HG02943 (cell line): ENCODE measurements at regions not wholly inside any gene's neighbourhood (a gene's known extent, or its start where the extent isn't known, plus 50 kb on each side); places are given as distances from the start of the nearest gene placed in this dataset.

Source experiments
- ATAC-seq: cut with Tn5 transposase; IDR thresholded peaks from one replicate; pipeline ENCODE4 v1.9.1; 2021; ENCODE audit warnings: mild to moderate bottlenecking, low read depth, moderate library complexity; ENCODE audit not compliant: unreplicated experiment

DNA sequence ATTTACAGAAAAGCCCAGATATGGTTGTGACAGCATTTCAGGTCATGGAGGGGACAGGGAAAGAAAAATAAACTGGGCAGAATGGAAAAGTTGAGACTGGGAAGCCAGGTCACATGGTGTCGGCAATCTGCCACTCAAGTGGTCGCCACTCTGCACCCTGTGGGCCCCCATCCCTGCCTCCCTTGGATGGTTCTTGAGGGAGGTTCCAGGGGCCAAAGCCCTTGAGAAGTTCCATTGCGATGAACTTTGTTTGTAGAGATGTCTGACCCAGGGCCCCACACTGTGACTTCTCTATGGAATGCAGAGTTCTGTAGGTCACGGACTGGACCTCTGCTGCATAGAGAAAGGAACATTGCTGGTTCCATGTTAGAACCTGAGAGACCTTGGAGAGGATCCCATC, 105.7 kb upstream of the SLC14A2 start:
- no peak for ATAC-seq

DNA sequence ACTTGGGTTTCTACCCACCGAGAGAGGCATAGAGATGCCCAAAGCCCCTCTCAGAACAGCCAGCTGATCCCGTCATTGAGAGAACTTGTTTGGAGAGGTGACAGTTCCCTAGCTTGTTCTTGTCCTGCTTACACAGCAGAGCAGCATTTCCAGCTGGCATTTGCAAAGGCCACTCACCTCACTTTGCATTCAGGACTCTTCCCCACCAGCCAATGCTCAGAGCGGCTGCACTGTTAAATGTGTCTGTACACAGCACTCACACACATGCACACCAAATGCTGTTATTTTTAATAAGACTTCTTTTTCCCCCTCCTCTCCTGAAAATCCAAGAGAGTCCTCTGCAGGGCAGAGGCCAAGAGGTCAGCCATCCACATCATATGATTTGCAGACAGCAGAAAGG, 104.6 kb upstream of the SLC14A2 start:
- no peak for ATAC-seq

DNA sequence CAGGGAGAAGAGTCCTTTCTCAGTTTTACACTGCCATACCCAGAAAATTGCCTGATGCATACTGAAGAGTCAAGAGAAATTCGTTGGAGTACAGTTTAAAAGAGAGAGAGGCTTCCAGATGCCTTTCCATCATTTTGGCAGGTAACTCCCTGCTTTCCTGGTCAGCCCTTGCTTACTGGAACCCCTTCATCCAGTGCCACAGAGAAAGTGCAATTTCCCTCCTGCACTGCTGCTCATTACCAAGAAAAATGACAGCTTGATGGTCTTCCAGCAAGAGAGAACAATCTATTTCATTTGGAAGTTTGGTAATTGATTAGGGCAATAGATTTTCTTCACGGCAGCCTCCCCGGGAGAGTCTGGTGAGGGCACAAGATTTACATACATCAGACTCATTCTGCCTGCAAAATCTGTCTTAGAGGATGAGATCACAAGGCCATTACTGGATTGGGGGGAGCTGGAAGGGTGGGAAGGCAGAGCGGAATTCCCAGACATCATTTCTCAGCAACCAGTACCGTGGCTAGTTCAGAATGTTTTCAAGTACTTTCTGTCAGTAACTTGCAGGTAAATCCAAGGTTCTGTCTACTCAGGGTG, 102.8 kb upstream of the SLC14A2 start:
- ATAC-seq: no peak

DNA sequence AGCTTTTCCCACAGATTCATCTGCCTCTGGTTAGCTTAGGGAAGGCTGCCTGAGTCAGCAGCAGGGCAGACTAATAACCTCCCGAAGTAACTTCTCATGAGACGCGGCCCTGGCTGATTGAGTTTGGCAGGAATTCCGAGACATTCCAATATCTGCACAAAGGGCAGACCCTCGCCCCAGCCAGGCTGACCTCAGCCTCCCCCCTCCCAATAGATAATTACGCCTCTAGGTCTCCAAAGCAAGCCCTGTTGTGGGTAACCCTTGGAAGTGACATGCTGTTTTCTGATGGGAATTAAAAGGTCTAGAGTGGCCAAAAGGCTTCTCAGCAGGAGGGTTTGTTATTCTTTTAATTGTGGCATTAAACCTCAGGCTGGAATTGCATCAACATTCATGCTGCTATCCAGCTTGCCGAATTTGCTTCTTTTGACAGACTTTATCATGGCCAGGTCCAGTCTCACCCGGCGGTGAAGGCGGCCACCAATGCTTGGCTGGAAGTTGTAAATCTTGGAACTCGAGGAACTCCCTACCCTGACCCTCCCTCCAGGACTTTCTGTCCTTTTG, 98.0 kb upstream of the SLC14A2 start:
- ATAC-seq: no peak

DNA sequence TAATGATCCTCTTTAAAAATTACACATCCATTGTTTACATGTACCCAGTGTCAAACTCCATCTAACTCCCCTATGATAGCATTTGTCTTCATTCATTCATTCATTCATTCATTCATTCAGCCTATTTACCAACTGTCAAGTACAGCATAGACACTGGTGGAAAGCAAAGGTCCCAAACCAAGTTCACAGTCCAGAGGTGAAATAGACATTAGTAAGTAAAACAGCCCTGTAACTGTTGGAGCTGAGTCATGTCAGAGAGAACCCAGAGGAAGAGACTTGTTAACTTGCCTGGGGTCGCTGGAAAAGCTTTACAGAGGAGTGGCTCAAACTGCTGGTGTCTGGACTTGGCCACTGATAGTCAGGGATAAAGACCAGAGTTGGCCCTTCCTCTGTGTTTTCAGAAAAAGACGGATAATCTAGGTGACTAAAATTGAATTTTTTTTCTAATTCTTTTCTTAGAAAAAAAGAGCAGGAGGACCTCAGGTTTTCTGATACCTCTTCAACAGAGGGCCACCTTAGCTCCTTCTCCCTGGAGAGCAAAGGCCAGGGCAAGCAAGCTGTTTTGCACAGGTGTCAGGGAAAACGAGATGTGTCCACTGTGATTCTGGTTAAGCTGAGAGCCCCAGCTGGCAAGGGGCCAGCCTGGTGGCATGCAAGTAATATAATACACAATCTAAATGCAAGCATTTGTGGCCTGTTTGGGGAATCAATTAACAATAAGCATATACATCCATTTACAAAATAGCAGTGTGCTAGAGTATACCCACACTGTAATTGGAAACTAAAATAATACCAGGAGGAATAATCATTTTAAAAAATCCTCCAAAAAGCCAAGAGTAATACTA, 96.7 kb upstream of the SLC14A2 start:
- ATAC-seq: no peak

DNA sequence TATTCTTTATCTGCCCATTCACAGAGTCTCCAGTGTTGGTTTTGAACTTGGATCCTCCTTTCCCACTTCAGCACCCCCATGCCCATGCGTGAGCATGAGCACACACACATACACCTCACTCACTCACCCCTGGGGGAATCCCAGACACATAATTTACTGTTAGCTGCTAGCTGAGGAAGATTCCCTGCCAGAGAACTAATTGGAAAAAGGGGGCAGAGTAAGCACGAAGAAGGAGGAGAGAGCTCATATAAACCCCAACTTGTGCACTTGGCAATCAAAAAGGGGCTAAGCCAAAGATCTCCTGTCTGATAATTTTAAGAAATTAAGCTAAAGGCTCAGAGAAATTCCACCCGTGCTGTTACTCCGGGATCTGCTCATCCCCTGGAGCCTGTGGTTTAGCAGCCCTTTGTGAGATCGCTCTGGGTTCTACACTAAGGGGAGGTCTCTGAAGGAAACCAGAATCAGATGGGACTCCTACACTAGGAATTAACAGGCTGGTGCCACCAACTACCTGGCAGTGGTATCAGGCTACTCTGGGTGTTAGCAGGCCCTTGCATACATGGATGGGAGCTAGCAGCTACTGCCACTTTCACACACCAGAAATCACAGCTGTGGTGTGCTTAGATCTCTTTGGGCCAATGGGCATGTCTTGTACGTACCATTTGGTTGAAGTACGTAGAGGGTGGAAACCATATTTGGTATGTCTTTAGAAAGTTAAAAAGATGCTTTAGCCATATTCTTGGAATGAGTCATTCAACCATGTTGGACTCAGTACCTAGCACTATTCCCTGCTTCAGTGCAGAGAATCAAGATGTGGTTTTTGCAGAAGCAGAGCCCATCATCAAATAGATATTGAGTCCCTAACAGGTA, 95.6 kb upstream of the SLC14A2 start:
- ATAC-seq: no peak

DNA sequence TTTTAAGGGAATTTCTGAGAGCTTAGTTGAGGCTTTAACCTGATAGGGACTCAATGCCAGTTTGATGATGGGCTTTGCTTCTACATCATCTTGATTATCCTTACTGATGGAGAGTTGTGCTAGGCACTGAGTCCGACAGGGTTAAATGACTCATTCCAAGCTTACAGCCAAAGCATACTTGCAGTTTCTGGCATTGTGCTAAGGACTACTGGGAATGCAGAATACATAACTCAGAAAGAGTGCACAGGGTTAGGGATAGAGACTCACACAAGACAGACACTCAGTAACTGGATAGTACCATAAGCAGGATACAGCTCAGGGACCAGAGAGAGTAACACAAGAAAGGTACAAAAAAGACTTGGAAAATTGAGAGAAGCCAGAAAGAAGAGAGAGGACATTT, 94.1 kb upstream of the SLC14A2 start:
- ATAC-seq: no peak

DNA sequence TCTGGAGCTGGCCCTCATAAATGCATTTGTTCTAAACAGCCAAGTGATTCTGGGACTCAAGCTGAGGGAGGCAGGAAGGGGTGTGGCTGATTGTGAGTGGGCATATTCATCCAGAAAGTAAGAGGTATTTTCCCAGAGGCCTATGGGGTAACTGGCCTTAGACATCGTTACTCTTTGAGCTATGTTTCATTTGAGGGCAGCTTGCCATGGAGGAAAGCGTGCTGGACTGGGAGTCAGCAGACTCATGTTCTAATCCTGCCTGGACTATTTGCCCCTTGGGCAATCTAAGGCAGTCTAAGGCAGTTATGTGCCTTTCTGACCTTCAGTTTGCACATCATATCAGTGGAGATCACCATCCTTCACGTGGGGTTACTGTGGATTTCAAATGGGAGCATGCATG, 93.5 kb upstream of the SLC14A2 start:
- no peak for ATAC-seq

DNA sequence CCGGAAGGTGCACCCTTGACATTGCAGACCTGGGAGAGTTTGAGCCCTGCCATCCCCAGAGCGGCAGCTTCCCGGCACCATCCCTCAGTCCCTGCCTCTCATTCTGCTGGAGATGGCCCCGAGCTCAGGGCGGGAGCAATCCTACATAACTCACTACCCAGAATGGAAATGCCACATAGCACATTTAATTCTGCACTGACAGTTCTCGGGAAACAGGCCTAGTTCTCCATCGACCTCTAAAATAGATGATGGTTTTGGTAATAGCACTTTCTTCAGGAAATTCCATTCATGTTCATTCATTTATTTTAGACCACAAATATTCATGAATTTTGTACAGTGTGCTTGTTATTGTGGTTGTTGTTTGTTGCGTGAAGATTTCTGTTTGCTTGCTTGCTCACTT, 92.9 kb upstream of the SLC14A2 start:
- no peak for ATAC-seq

DNA sequence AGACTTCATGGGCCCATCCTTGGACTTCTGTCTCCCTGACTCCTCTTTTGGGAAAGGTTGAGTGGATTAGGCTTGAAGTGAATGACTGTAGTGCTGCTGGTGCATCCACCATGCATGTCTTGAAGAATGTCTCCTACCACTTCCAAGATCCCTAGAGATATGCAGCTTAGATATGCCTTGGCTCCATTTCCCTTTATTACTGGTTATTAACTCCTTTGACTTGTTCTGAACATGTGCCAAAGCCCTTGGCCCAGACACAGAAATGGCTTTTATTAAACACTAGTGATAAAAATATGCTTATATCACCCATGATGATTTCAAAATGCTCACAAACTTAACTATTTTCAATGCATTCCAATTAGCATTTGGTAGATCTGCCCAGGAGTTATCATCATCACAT, 90.0 kb upstream of the SLC14A2 start:
- no peak for ATAC-seq

DNA sequence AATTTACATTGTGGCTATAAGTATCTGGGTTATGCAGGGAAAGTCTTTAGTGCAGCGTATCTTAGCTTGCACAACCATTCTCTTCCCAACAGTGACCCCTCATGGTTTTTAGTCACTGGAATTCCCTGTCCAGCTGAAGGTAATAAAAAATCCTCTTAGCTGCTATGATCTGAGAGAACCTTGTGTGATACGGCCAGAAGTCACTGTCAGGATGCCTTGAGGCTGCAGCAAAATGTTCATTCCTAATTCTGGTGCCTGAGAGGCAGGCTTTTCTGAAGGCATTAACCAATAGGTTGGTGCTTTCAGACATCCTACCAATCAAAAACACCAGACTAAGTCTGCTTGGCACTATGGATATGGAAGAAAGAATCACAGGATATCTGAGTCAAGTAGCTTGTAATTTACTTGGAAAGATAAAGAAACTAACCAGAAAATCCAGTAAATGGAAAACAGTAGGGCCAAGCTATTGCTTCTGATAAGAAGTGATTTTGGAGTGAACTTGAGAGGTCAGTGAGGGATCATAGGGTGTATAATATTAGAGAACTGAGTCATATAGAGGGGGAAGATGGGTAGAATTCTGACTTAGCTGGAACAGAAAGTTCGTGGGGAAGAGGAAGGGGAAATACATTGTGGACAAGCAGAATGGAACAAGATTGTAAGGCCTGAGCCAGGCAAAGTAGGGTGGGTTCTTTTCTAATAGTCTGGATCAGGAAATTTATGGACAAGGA, 89.0 kb upstream of the SLC14A2 start:
- ATAC-seq: no peak

DNA sequence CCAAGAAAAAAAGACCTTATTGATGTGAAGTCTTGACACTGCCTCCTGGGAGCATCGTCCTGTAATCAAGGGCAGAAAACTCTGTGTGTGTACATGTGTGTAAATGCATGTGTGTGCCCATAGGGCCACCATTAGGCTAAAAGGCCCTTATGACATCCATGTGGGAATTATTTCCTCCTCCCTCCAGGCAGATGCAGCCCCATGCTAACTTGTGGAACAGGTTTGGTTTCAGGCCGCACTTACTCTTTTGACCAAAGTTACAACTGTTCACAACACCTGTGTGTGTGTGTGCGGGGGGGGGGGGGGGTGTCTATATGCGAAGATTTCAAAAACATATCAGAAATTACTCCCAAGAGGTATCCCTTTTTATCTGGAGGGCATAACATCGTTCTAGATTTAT, 87.4 kb upstream of the SLC14A2 start:
- no peak for ATAC-seq

DNA sequence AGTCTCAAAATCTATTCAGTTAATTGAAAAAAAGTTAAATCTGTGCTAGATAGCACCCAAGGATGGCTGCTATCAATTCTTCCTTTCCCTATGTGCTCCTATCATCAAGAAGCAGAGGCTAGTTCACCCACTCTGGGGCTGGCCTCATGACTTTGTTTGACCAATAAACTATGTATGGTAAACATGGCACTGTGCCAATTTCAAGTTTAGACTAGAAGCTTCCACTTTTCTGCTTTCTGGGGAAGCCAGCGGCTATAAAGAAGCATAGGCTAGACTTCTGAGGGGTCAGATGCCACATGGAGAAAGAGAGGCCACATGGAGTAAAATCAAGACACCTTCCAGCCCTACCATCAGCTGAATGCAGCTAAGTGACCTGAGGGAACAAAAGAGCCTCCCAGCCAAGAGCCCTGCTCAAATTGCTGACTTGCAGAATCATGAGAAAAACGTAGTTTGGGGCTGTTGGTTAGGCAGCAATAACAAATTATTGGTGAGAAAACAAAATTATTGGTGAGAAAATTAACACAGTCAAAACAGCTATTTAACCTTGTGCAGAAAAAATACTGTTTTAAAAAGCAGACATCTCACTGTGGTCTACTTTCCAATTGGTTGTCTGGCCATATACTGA, 86.5 kb upstream of the SLC14A2 start:
- no peak for ATAC-seq

DNA sequence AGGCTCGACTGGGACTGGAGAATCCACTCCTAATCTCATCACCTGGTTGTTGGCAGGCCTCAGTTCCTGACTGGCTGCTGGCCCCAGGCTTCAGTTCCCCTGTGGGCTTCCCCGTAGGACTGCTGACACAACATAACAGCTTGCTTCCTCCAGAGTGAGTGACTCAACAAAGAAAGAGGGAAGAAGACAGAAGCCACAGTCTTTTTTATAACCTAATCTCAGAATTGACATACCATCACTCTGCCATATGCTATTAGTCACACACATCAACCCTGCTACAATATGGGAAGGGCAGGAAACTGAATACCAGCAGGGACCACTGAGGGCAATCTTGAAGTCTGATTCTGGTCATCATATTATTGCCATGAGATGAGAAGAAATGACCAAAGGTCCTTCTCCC, 76.8 kb upstream of the SLC14A2 start:
- no peak for ATAC-seq

DNA sequence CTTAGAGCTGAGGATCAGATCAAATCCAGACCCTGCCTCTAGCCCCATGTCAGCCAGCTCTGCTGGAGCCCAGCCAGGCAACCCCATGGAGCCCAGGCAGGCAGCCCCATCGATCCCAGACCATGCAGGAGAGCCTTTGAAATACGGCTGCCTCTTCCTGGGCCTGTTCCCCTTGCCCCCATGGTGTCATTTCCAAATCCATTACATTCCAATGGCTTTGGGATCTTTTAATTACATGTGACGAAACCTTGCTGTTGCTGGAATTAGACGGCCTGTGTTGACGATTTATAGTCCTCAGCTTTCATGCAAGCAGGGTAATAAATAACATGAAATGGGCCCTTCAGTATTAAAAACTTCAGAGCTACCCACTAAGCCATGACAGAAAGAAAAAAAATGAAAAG, 75.8 kb upstream of the SLC14A2 start:
- ATAC-seq: no peak

DNA sequence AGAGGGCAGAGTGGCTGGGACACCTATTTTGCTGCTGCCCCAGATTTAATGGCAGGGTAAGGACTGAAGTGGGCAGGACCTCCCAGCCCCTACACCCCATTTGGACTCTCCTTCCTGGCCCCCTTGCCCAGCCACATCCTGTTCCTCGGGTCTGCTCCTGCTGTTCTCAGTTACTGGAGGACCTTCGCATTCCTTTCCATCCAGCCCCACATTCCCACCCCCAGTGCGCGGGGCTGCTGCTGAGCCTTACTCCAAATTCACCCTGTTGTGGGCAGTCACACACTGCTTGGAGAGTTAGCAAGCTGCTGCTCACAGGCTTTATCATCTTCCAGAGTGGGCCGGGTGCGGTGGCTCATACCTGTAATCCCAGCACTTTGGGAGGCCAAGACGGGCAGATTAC, 75.2 kb upstream of the SLC14A2 start:
- ATAC-seq: no peak

DNA sequence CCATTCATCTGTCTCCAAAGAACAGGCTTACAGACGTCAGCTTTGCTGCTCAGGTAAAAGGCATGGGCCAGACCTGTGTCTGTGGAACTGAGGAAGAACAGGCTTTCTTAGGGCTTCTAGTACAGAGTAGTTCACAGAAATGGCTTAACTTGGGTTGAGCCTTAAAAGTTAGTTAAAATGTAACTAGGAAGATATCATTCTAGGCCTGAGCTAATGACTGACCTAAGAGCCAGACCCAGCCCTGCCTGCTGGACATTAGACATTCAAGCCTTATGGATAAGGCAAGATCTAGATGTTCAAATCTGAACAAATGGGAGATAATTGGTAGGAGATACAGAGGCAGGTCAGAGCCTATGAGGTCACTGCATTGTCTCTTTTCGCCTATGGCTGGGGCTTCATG, 73.9 kb upstream of the SLC14A2 start:
- ATAC-seq: no peak

DNA sequence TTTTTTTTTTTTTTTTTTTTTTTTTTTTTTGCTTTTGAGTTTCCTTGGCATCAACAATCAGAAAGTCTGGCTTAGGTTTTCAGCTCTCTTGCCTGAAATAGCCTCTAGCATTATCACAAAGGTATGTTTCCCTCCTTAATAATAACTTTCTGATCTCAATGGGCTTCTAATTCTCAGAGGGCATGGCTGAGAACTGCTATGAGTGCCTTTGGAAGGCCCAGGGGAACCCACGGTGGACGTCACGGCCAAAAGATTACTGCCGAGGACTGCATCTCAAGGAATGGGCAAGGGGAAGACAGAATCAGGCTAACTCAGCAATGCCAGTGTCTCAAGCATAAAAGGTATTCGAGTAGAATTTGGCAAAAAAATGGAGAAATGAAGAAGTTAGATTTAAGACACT, 73.2 kb upstream of the SLC14A2 start:
- ATAC-seq: no peak

DNA sequence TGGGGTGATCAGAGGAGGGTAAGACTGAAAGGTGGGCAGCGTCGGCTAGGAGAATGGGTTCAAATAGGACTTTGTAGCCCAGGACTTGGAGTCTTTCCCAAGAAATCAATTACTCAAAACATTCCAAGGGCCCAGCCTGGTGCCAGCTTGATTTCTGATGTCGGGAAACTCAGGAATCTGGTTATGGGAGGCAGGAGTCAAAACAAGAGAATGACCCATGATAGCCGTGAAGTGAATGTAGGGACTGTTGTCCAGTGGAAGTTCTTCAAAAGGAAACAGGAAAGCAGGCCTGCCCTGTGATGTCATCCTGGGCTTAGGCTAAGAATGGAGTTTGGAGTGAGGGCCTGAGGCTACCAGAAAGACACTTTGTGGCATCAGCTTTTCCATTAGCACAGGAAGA, 67.4 kb upstream of the SLC14A2 start:
- ATAC-seq: no peak

DNA sequence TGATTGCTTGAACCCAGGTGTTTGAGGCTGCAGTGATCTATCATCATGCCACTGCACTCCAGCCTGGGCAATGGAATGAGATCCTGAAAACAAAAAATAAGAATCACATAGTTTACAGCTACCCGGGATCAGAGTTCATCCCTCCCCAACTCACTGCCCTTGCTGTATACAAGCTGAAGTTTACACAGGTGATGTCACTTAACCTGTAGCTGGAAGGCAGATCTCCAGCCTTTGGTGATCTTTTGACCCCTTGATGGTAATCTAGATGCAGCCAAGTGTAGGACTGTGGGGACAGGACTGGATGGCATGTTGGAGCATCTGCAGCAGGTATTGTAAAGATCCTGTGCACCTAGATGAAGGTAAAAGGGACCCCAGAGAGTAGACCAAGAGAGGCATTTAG, 66.7 kb upstream of the SLC14A2 start:
- no peak for ATAC-seq
